ENCODE measurements at regions not wholly inside any gene's neighbourhood (a gene's known extent, or its start where the extent isn't known, plus 50 kb on each side); places are given as distances from the start of the nearest gene placed in this dataset.

DNA sequence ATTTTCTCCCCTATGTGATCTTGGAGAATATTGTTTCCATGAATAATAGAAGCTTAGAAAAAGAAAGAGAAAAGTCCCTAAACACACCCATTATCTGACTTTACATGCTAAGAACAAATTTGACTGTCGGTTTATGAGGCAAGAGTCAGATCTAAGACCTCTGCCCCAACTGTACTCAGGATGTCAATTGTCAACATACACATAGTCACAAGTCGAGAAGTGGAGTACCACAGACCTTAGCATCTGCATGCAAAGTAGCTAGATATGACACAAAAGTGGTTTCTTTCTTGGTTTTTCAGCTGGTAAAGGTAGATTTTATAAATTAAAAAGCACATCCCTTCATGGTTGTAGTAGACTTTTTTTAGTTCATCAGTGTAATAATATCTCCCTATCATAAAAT lies 97.2 kb upstream of the DPYD start:
- TF ChIP-seq, protein P1, sequence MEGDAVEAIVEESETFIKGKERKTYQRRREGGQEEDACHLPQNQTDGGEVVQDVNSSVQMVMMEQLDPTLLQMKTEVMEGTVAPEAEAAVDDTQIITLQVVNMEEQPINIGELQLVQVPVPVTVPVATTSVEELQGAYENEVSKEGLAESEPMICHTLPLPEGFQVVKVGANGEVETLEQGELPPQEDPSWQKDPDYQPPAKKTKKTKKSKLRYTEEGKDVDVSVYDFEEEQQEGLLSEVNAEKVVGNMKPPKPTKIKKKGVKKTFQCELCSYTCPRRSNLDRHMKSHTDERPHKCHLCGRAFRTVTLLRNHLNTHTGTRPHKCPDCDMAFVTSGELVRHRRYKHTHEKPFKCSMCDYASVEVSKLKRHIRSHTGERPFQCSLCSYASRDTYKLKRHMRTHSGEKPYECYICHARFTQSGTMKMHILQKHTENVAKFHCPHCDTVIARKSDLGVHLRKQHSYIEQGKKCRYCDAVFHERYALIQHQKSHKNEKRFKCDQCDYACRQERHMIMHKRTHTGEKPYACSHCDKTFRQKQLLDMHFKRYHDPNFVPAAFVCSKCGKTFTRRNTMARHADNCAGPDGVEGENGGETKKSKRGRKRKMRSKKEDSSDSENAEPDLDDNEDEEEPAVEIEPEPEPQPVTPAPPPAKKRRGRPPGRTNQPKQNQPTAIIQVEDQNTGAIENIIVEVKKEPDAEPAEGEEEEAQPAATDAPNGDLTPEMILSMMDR (conservative IDR thresholded peaks at IDR 0.05; ENCODE audit: low read depth, low read length): no peak
- no peak for TF ChIP-seq EZH2 (IDR thresholded peaks at IDR 0.05; ENCODE audit: low read length, unreplicated experiment)
- no peak for TF ChIP-seq EZH2phosphoT487 (IDR thresholded peaks at IDR 0.05; ENCODE audit: borderline replicate concordance, low read length)
